H9 (cell line): ENCODE measurements at regions not wholly inside any gene's neighbourhood (a gene's known extent, or its start where the extent isn't known, plus 50 kb on each side); places are given as distances from the start of the nearest gene placed in this dataset.

Source experiments
- DNase-seq: peaks from one replicate; pipeline ENCODE4 v3.0.0-alpha.2; 2017
- H2AFZ ChIP-seq: one replicate; pipeline ENCODE4 v1.6.1; 2013; ENCODE audit warnings: mild to moderate bottlenecking, low read length, control low read depth, moderate library complexity
- H2AK5ac ChIP-seq: 2 replicates; pipeline ENCODE4 v1.6.1; 2013; ENCODE audit warnings: low read length, control low read depth, mixed read lengths; ENCODE audit not compliant: insufficient read length
- H2BK120ac ChIP-seq: one replicate; pipeline ENCODE4 v1.6.1; 2013; ENCODE audit warnings: low read depth, mild to moderate bottlenecking, low read length, control low read depth, inconsistent platforms; ENCODE audit not compliant: poor library complexity, severe bottlenecking
- H2BK12ac ChIP-seq: 2 replicates; pipeline ENCODE4 v1.6.1; 2013; ENCODE audit warnings: low read length, control low read depth, mixed read lengths, low read depth; ENCODE audit not compliant: insufficient read length
- H2BK15ac ChIP-seq: 2 replicates; pipeline ENCODE4 v1.6.1; 2013; ENCODE audit warnings: low read depth, low read length, control low read depth
- H2BK20ac ChIP-seq: one replicate; pipeline ENCODE4 v1.6.1; 2013; ENCODE audit warnings: low read depth, mild to moderate bottlenecking, low read length, control low read depth, inconsistent platforms; ENCODE audit not compliant: poor library complexity, severe bottlenecking
- H2BK5ac ChIP-seq: 2 replicates; pipeline ENCODE4 v1.6.1; 2013; ENCODE audit warnings: low read length, control low read depth, mixed read lengths; ENCODE audit not compliant: insufficient read length
- H3K14ac ChIP-seq: 2 replicates; pipeline ENCODE4 v1.6.1; 2013; ENCODE audit warnings: low read length, control low read depth; ENCODE audit not compliant: insufficient read depth
- H3K18ac ChIP-seq: 2 replicates; pipeline ENCODE4 v1.6.1; 2013; ENCODE audit warnings: low read depth, mild to moderate bottlenecking, mixed read lengths, low read length, control low read depth; ENCODE audit not compliant: insufficient read length
- H3K23ac ChIP-seq: 2 replicates; pipeline ENCODE4 v1.6.1; 2013; ENCODE audit warnings: low read length, control low read depth, mixed read lengths, low read depth; ENCODE audit not compliant: insufficient read length
- H3K23me2 ChIP-seq: 2 replicates; pipeline ENCODE4 v1.6.1; 2013; ENCODE audit warnings: low read depth, mild to moderate bottlenecking, mixed read lengths, low read length, control low read depth; ENCODE audit not compliant: insufficient read length, poor library complexity, severe bottlenecking
- H3K27ac ChIP-seq: 2 replicates; pipeline ENCODE4 v1.5.1; 2013; ENCODE audit warnings: low read length, control low read depth, mixed read lengths, low read depth; ENCODE audit not compliant: insufficient read length
- H3K27me3 ChIP-seq: 2 replicates; pipeline ENCODE4 v1.6.1; 2013; ENCODE audit warnings: low read length, control low read depth, inconsistent platforms; ENCODE audit not compliant: insufficient read depth
- H3K4ac ChIP-seq: 2 replicates; pipeline ENCODE4 v1.6.1; 2013; ENCODE audit warnings: low read depth, mild to moderate bottlenecking, control low read depth, inconsistent platforms, low read length, moderate library complexity
- H3K4me1 ChIP-seq: 2 replicates; pipeline ENCODE4 v1.6.1; 2013; ENCODE audit warnings: low read length, control low read depth, inconsistent platforms; ENCODE audit not compliant: insufficient read depth
- H3K4me2 ChIP-seq: 2 replicates; pipeline ENCODE4 v1.6.1; 2013; ENCODE audit warnings: low read length, control low read depth, mixed read lengths; ENCODE audit not compliant: insufficient read length, insufficient read depth
- H3K56ac ChIP-seq: 2 replicates; pipeline ENCODE4 v1.6.1; 2013; ENCODE audit warnings: low read depth, mild to moderate bottlenecking, mixed read lengths, low read length, control low read depth; ENCODE audit not compliant: insufficient read length
- H3K79me1 ChIP-seq: 2 replicates; pipeline ENCODE4 v1.6.1; 2013; ENCODE audit warnings: low read depth, mild to moderate bottlenecking, moderate library complexity, low read length, control low read depth, inconsistent platforms; ENCODE audit not compliant: insufficient read depth, poor library complexity, severe bottlenecking
- H3K79me2 ChIP-seq: 2 replicates; pipeline ENCODE4 v1.6.1; 2013; ENCODE audit warnings: low read length, control low read depth, inconsistent platforms; ENCODE audit not compliant: insufficient read depth
- H3K9ac ChIP-seq: 2 replicates; pipeline ENCODE4 v1.6.1; 2013; ENCODE audit warnings: low read length, control low read depth, mixed read lengths; ENCODE audit not compliant: insufficient read length; ENCODE audit errors: extremely low read depth
- H3K9me3 ChIP-seq: one replicate; pipeline ENCODE4 v1.6.1; 2013; ENCODE audit warnings: low read depth, low read length, inconsistent platforms; ENCODE audit not compliant: control insufficient read depth
- H3T11ph ChIP-seq: one replicate; pipeline ENCODE4 v1.6.1; 2013; ENCODE audit warnings: mild to moderate bottlenecking, low read length, control low read depth, inconsistent platforms
- H4K20me1 ChIP-seq: one replicate; pipeline ENCODE4 v1.6.1; 2013; ENCODE audit not compliant: control insufficient read depth, insufficient read length, insufficient read depth
- H4K5ac ChIP-seq: 2 replicates; pipeline ENCODE4 v1.6.1; 2013; ENCODE audit warnings: low read depth, mild to moderate bottlenecking, mixed read lengths, low read length, control low read depth; ENCODE audit not compliant: insufficient read length
- H4K8ac ChIP-seq: replicated peaks from 2 replicates; pipeline ENCODE4 v1.6.1; 2013; ENCODE audit warnings: low read length, control low read depth, mixed read lengths, low read depth; ENCODE audit not compliant: insufficient read length
- H4K91ac ChIP-seq: 2 replicates; pipeline ENCODE4 v1.6.1; 2013; ENCODE audit warnings: low read depth, mild to moderate bottlenecking, moderate library complexity, mixed read lengths, low read length, control low read depth; ENCODE audit not compliant: insufficient read length
- H3K27ac Mint-ChIP-seq, 3 experiments: 2 replicates in 2 of 3; 3 replicates in 1 of 3; pipeline ENCODE4 v1.8.0; 2020 to 2021; ENCODE audit warnings: mixed read lengths in 3 of 3, mild to moderate bottlenecking in 1 of 3, moderate library complexity in 1 of 3
- H3K27me3 Mint-ChIP-seq: 2 replicates; pipeline ENCODE4 v1.8.0; 2021; ENCODE audit warnings: low read depth, mild to moderate bottlenecking, moderate library complexity, mixed read lengths
- H3K36me3 Mint-ChIP-seq, 3 experiments: 2 replicates in 2 of 3; 3 replicates in 1 of 3; pipeline ENCODE4 v1.8.0; 2020 to 2021; ENCODE audit warnings: low read depth in 3 of 3, mixed read lengths in 3 of 3; ENCODE audit not compliant: insufficient read depth in 1 of 3
- H3K4me1 Mint-ChIP-seq, 2 experiments: 2 replicates each; pipeline ENCODE4 v1.8.0; 2020; ENCODE audit warnings: mixed read lengths in 2 of 2
- H3K4me3 Mint-ChIP-seq, 2 experiments: 2 replicates in 1 of 2; 3 replicates in 1 of 2; pipeline ENCODE4 v1.8.0; 2020 to 2021; ENCODE audit warnings: mild to moderate bottlenecking in 2 of 2, mixed read lengths in 2 of 2, moderate library complexity in 1 of 2
- H3K9me3 Mint-ChIP-seq, 2 experiments: 2 replicates in 1 of 2; 3 replicates in 1 of 2; pipeline ENCODE4 v1.8.0; 2020; ENCODE audit warnings: mild to moderate bottlenecking in 2 of 2, mixed read lengths in 2 of 2, moderate library complexity in 1 of 2
- CTCF ChIP-seq: fragments of 200-600 bp; sonication (generic); conservative IDR thresholded peaks from 3 replicates; pipeline ENCODE4 v1.8.0; 2021; ENCODE audit warnings: antibody characterized with exemption, mild to moderate bottlenecking
- whole genome bisulfite sequencing: extraction: QIAGEN DNeasy Blood & Tissue Kit; methylation state at CpG from one replicate; pipeline ENCODE4 v1.1.7; 2013; ENCODE audit warnings: missing lambda C conversion rate, low lambda C conversion rate, mixed read lengths; ENCODE audit not compliant: insufficient read length; ENCODE audit errors: extremely low coverage; 5-methylcytosine and 5-hydroxymethylcytosine counted together

GRCh38 chr14:22325676-22326400 lies 263.2 kb downstream of the DAD1 start:
- H2BK12ac ChIP-seq: no peak overlapping the region
- H3K79me2 ChIP-seq: no peaks in the 10 kb centered on the region

More at GRCh38 chr14:22325676-22326400, 263.2 kb downstream of the DAD1 start:
- Mint-ChIP-seq H3K4me3 (no peak overlapping the region), H3K4me1 (no peaks in the 10 kb centered on the region), H3K9me3 (peaks cover 38 to 39% of the 10 kb centered on the region in 2 experiments), H3K36me3 (peaks cover 4 to 38% (median 27%) of the 10 kb centered on the region in 3 experiments), H3K27ac (no peak overlapping the region), H3K27me3 (no peaks in the 10 kb centered on the region; the same call in 1 of the 2 replicates)
- H2BK20ac ChIP-seq: no peak overlapping the region
- no peak overlapping the region for H3K9ac ChIP-seq
- no peak overlapping the region for H2BK120ac ChIP-seq
- no peaks in the 10 kb centered on the region for H3K23me2 ChIP-seq
- peaks cover 31% of the 10 kb centered on the region for H3K9me3 ChIP-seq
- H2AFZ ChIP-seq: no peak overlapping the region
- no peak overlapping the region for H4K91ac ChIP-seq
- H4K20me1 ChIP-seq: no peaks in the 10 kb centered on the region
- H3K4ac ChIP-seq: no peak overlapping the region
- no peak overlapping the region for H3T11ph ChIP-seq
- no peak overlapping the region for H4K8ac ChIP-seq
- H3K18ac ChIP-seq: no peak overlapping the region
- H3K4me2 ChIP-seq: no peak overlapping the region
- H2AK5ac ChIP-seq: no peak overlapping the region
- H3K27ac ChIP-seq: no peak overlapping the region
- no peaks in the 10 kb centered on the region for H3K4me1 ChIP-seq
- no peak overlapping the region for H2BK5ac ChIP-seq
- no peak overlapping the region for H3K56ac ChIP-seq
- no peak for TF ChIP-seq CTCF
- H4K5ac ChIP-seq: no peak overlapping the region
- no peak for DNase-seq
- H2BK15ac ChIP-seq: no peak overlapping the region
- no peak overlapping the region for H3K14ac ChIP-seq
- H3K23ac ChIP-seq: no peak overlapping the region
- no peaks in the 10 kb centered on the region for H3K79me1 ChIP-seq
- H3K27me3 ChIP-seq: no peaks in the 10 kb centered on the region
- WGBS: no CpG with 5 or more reads among the region's 2 CpGs
